ENCODE measurements at regions not wholly inside any gene's neighbourhood (a gene's known extent, or its start where the extent isn't known, plus 50 kb on each side); places are given as distances from the start of the nearest gene placed in this dataset.
"Not testable (repeated sequence)": the region's sequence is repeated elsewhere in the genome, so short reads cannot be mapped to it uniquely, and the experiment has no call there.

- Histone ChIP-seq H3K4me3 (no peak overlapping the region), H3K27ac (no peak overlapping the region), H3K4me2 (no peak overlapping the region), H3K36me3 (no peaks in the 10 kb centered on the region), H3K9me3 (peaks cover 12% of the 10 kb centered on the region), H3K27me3 (no peaks in the 10 kb centered on the region), H3K9ac (no peak overlapping the region), H4K20me1 (no peaks in the 10 kb centered on the region), H3K4me1 (no peaks in the 10 kb centered on the region)
- no peak for TF ChIP-seq Cebpa-rat (IDR thresholded peaks at IDR 0.05)
Observed at GRCh38 chr3:82562896-82563295, 801.5 kb upstream of the GBE1 start.

GRCh38 chr3:82561784-82562183 lies 800.3 kb upstream of the GBE1 start:
- no peak for TF ChIP-seq Cebpa-rat (IDR thresholded peaks at IDR 0.05)
- Histone ChIP-seq H3K36me3 (no peaks in the 10 kb centered on the region), H3K27me3 (no peaks in the 10 kb centered on the region), H3K4me3 (no peak overlapping the region), H3K9ac (no peak overlapping the region), H4K20me1 (no peaks in the 10 kb centered on the region), H3K4me2 (no peak overlapping the region), H3K4me1 (no peaks in the 10 kb centered on the region), H3K9me3 (peaks cover 5% of the 10 kb centered on the region), H3K27ac (no peak overlapping the region)

- Histone ChIP-seq H3K9me3 (no peaks in the 10 kb centered on the region), H3K4me1 (no peaks in the 10 kb centered on the region), H3K4me3 (no peak overlapping the region), H3K4me2 (no peak overlapping the region), H3K9ac (no peak overlapping the region), H4K20me1 (no peaks in the 10 kb centered on the region), H3K36me3 (no peaks in the 10 kb centered on the region), H3K27me3 (no peaks in the 10 kb centered on the region), H3K27ac (no peak overlapping the region)
- TF ChIP-seq Cebpa-rat (IDR thresholded peaks at IDR 0.05): no peak
Observed at GRCh38 chr3:82558081-82558480, 796.6 kb upstream of the GBE1 start.

- H3K4me3 ChIP-seq: no peak overlapping the region
- H3K36me3 ChIP-seq: no peaks in the 10 kb centered on the region
- H3K27ac ChIP-seq: no peak overlapping the region
- no peak overlapping the region for H3K9ac ChIP-seq
- no peaks in the 10 kb centered on the region for H3K4me1 ChIP-seq
- H3K4me2 ChIP-seq: no peak overlapping the region
- H4K20me1 ChIP-seq: no peaks in the 10 kb centered on the region
- H3K27me3 ChIP-seq: no peaks in the 10 kb centered on the region
- H3K9me3 ChIP-seq: no peaks in the 10 kb centered on the region
- no peak for TF ChIP-seq Cebpa-rat (IDR thresholded peaks at IDR 0.05)
Observed at GRCh38 chr3:82556113-82556512, 794.7 kb upstream of the GBE1 start.

- H3K4me3 ChIP-seq, H3K4me2 ChIP-seq, H4K20me1 ChIP-seq, H3K27ac ChIP-seq, H3K4me1 ChIP-seq, H3K27me3 ChIP-seq, H3K9me3 ChIP-seq, H3K36me3 ChIP-seq, H3K9ac ChIP-seq: not testable (repeated sequence)
Observed at GRCh38 chr3:82542556-82542955, 781.1 kb upstream of the GBE1 start.

- Histone ChIP-seq H3K27ac (no peak overlapping the region), H3K4me1 (no peaks in the 10 kb centered on the region), H4K20me1 (no peaks in the 10 kb centered on the region)
Observed at GRCh38 chr3:82521657-82522056, 760.2 kb upstream of the GBE1 start.

GRCh38 chr3:82520846-82521245 lies 759.4 kb upstream of the GBE1 start:
- Histone ChIP-seq H3K4me2 (no peak overlapping the region), H3K27me3 (no peaks in the 10 kb centered on the region), H3K4me1 (no peaks in the 10 kb centered on the region), H3K9me3 (no peaks in the 10 kb centered on the region), H3K27ac (no peak overlapping the region), H3K9ac (no peak overlapping the region), H3K36me3 (no peaks in the 10 kb centered on the region), H4K20me1 (no peaks in the 10 kb centered on the region), H3K4me3 (no peak overlapping the region)
- TF ChIP-seq Cebpa-rat (IDR thresholded peaks at IDR 0.05): no peak

More at GRCh38 chr3:82521657-82522056, 760.2 kb upstream of the GBE1 start:
- H3K4me3 ChIP-seq: no peak overlapping the region
- no peak overlapping the region for H3K9ac ChIP-seq
- no peaks in the 10 kb centered on the region for H3K36me3 ChIP-seq
- no peaks in the 10 kb centered on the region for H3K27me3 ChIP-seq
- no peak for TF ChIP-seq Cebpa-rat (IDR thresholded peaks at IDR 0.05)
- no peaks in the 10 kb centered on the region for H3K9me3 ChIP-seq
- H3K4me2 ChIP-seq: no peak overlapping the region

- Histone ChIP-seq H3K9me3 (peaks cover 11% of the 10 kb centered on the region; the same call in 1 of the 2 replicates), H4K20me1 (no peaks in the 10 kb centered on the region), H3K27me3 (no peaks in the 10 kb centered on the region), H3K4me3 (no peak overlapping the region), H3K4me2 (no peak overlapping the region), H3K4me1 (no peaks in the 10 kb centered on the region), H3K36me3 (no peaks in the 10 kb centered on the region), H3K9ac (no peak overlapping the region), H3K27ac (no peak overlapping the region)
- no peak for TF ChIP-seq Cebpa-rat (IDR thresholded peaks at IDR 0.05)
Observed at GRCh38 chr3:82509951-82510603, 748.6 kb upstream of the GBE1 start.

GRCh38 chr3:82509106-82509842 lies 747.8 kb upstream of the GBE1 start:
- Histone ChIP-seq H3K4me2 (no peak overlapping the region), H3K27me3 (no peaks in the 10 kb centered on the region), H3K36me3 (no peaks in the 10 kb centered on the region), H3K27ac (no peak overlapping the region), H3K9me3 (peaks cover 11% of the 10 kb centered on the region; the same call in 1 of the 2 replicates), H3K4me3 (no peak overlapping the region), H3K4me1 (no peaks in the 10 kb centered on the region), H3K9ac (no peak overlapping the region), H4K20me1 (no peaks in the 10 kb centered on the region)
- TF ChIP-seq Cebpa-rat (IDR thresholded peaks at IDR 0.05): no peak

GRCh38 chr3:82506204-82506603 lies 744.8 kb upstream of the GBE1 start:
- H3K4me1 ChIP-seq: no peaks in the 10 kb centered on the region
- H3K36me3 ChIP-seq: no peaks in the 10 kb centered on the region
- H3K9ac ChIP-seq: no peak overlapping the region
- no peak overlapping the region for H3K4me3 ChIP-seq
- peaks cover 11% of the 10 kb centered on the region; the same call in 1 of the 2 replicates for H3K9me3 ChIP-seq
- no peaks in the 10 kb centered on the region for H3K27me3 ChIP-seq
- no peak overlapping the region for H3K27ac ChIP-seq
- no peak overlapping the region for H3K4me2 ChIP-seq
- TF ChIP-seq Cebpa-rat (IDR thresholded peaks at IDR 0.05): no peak
- H4K20me1 ChIP-seq: no peaks in the 10 kb centered on the region
